ENCODE measurements at regions not wholly inside any gene's neighbourhood (a gene's known extent, or its start where the extent isn't known, plus 50 kb on each side); places are given as distances from the start of the nearest gene placed in this dataset.
A peak's percentile ranks its signal among the peaks of the same experiment; 100 is the strongest.

- peak; percentile 32 to 57 for DNase-seq
Measured at GRCh38 chr14:100381395-100382105, 58.4 kb downstream of the SLC25A47 start.

GRCh38 chr14:100382106-100382455 lies 58.9 kb downstream of the SLC25A47 start:
- no peak for DNase-seq

- peak; percentile 70 to 74 for DNase-seq
Measured at GRCh38 chr14:100383727-100384158, 60.6 kb downstream of the SLC25A47 start.

- DNase-seq, result no peak
Measured at GRCh38 chr14:100384277-100384676, 61.1 kb downstream of the SLC25A47 start.

- DNase-seq, result peak; percentile 57 to 69
Measured at GRCh38 chr14:100384819-100385813, 62.0 kb downstream of the SLC25A47 start.

GRCh38 chr14:100386121-100386520 lies 63.0 kb downstream of the SLC25A47 start:
- DNase-seq, result no peak

GRCh38 chr14:100386846-100387245 lies 63.7 kb downstream of the SLC25A47 start:
- no peak for DNase-seq

GRCh38 chr14:100387450-100387849 lies 64.3 kb downstream of the SLC25A47 start:
- DNase-seq, result no peak

GRCh38 chr14:100388103-100389054 lies 65.2 kb downstream of the SLC25A47 start:
- DNase-seq, result no peak

- DNase-seq, result no peak
Measured at GRCh38 chr14:100389497-100390104, 66.5 kb downstream of the SLC25A47 start.

GRCh38 chr14:100391173-100391572 lies 68.0 kb downstream of the SLC25A47 start:
- DNase-seq, result no peak

- no peak for DNase-seq
Measured at GRCh38 chr14:100391724-100392123, 68.6 kb downstream of the SLC25A47 start.

GRCh38 chr14:100392356-100392755 lies 69.2 kb downstream of the SLC25A47 start:
- no peak for DNase-seq

GRCh38 chr14:100393362-100393761 lies 70.2 kb downstream of the SLC25A47 start:
- no peak for DNase-seq

- DNase-seq, result no peak
Measured at GRCh38 chr14:100393906-100394732, 71.0 kb downstream of the SLC25A47 start.

GRCh38 chr14:100394886-100395672 lies 71.9 kb downstream of the SLC25A47 start:
- DNase-seq, result no peak

GRCh38 chr14:100396266-100396795 lies 73.2 kb downstream of the SLC25A47 start:
- no peak for DNase-seq

- no peak for DNase-seq
Measured at GRCh38 chr14:100397005-100397404, 73.9 kb downstream of the SLC25A47 start.

- no peak for DNase-seq
Measured at GRCh38 chr14:100398044-100398443, 74.9 kb downstream of the SLC25A47 start.

Data from NCI-H2081 (cell line).